ENCODE measurements at regions not wholly inside any gene's neighbourhood (a gene's known extent, or its start where the extent isn't known, plus 50 kb on each side); places are given as distances from the start of the nearest gene placed in this dataset.

DNA sequence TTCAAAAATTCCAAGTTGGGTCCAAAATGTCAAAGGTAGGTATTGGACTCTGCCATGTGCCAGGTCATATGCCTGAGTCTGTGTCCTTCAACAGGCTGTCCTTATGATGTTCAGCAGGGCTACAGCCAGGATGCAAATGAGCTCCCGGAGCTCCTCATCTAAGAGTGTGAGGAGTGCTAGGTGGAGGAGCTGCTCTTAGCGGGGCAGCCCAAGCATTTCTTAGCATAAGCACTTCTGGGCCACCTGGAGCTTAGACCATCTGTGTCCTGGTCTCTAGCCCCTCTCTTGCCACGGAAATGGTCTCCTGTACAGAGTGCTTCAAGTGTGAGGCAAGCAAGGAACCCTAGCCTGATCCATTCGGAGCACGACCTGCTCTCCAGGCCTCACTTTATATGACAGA is 64.6 kb upstream of the PRR23C start:
- TF ChIP-seq POLR2A (IDR thresholded peaks at IDR 0.05) (no peak), POLR2AphosphoS5 (IDR thresholded peaks at IDR 0.05) (no peak)
- TF ChIP-seq, protein P1, sequence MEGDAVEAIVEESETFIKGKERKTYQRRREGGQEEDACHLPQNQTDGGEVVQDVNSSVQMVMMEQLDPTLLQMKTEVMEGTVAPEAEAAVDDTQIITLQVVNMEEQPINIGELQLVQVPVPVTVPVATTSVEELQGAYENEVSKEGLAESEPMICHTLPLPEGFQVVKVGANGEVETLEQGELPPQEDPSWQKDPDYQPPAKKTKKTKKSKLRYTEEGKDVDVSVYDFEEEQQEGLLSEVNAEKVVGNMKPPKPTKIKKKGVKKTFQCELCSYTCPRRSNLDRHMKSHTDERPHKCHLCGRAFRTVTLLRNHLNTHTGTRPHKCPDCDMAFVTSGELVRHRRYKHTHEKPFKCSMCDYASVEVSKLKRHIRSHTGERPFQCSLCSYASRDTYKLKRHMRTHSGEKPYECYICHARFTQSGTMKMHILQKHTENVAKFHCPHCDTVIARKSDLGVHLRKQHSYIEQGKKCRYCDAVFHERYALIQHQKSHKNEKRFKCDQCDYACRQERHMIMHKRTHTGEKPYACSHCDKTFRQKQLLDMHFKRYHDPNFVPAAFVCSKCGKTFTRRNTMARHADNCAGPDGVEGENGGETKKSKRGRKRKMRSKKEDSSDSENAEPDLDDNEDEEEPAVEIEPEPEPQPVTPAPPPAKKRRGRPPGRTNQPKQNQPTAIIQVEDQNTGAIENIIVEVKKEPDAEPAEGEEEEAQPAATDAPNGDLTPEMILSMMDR (IDR thresholded peaks at IDR 0.05): no peak
